ENCODE measurements at regions not wholly inside any gene's neighbourhood (a gene's known extent, or its start where the extent isn't known, plus 50 kb on each side); places are given as distances from the start of the nearest gene placed in this dataset.
A peak's percentile ranks its signal among the peaks of the same experiment; 100 is the strongest.

DNA sequence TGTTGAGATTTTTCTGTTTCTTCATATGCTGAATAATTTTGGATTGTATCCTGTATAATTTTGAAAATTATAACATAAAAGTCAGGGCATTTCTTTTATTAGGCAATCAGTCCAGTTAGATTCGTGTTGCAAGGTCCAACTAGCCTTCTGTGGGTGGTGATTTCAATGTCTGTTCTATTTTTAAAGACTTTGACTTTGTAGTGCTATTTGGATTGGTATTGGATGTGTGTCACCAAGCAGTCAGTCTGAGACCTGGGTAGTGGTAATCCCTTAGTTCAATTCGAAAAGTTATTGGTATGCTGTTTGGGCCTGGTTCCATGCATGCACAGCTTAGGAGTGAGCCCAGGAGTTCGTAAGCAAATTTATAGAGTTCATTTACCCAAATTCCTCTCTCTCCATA is 82.2 kb downstream of the EPDR1 start:
- H2BK12ac ChIP-seq (ENCODE audit: low read length in 2 of 2) = no peak overlapping the region
- 74% methylated on average over 3 of the region's 3 CpGs for WGBS

DNA sequence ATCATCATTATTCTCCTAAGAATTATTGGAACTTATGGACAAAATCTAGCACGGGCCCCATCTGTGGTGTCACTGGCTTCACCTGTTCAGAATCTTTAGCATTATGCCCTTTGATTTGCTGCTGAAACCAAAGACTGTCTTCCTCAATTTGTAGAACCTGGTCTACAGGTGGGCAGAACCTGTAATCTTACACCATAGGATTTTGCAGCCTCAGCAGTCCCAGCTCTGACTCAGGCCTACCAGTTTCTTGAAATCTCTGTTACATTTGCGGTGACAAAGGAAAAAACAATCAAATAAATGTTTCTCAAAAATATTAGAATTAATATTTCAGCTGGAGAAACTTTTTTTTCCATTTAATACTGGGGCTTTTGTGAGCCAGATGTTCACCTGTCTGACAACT is 86.1 kb downstream of the EPDR1 start:
- Histone ChIP-seq H3K18ac (ENCODE audit: low read depth in 1 of 2, low read length in 2 of 2) (no peak overlapping the region), H3K27me3 (ENCODE audit: control insufficient read depth in 1 of 2, insufficient read depth in 1 of 2, low read length in 2 of 2) (no peaks in the 10 kb centered on the region), H2AK5ac (ENCODE audit: low read length, severe bottlenecking) (no peak overlapping the region), H2BK5ac (ENCODE audit: low read depth, low read length, poor library complexity, severe bottlenecking) (no peak overlapping the region), H2BK12ac (ENCODE audit: low read length in 2 of 2) (no peak overlapping the region), H4K8ac (ENCODE audit: low read length) (no peak overlapping the region), H3K4me1 (ENCODE audit: control insufficient read depth, insufficient read depth, low read depth, low read length) (no peaks in the 10 kb centered on the region), H3K4me2 (ENCODE audit: low read length, poor library complexity, severe bottlenecking) (no peak overlapping the region), H3K9ac (ENCODE audit: low read length) (no peak overlapping the region), H4K91ac (ENCODE audit: low read length) (no peak overlapping the region), H3K79me1 (replicated peaks; ENCODE audit: low read length, poor library complexity, severe bottlenecking) (no peaks in the 10 kb centered on the region), H2BK15ac (ENCODE audit: low read depth, poor library complexity, severe bottlenecking) (peak overlapping the region; percentile 23), H2AFZ (ENCODE audit: low read depth, low read length) (no peak overlapping the region), H3K27ac (ENCODE audit: low read length, poor library complexity, severe bottlenecking) (no peak overlapping the region), H2BK120ac (ENCODE audit: low read depth, low read length) (no peak overlapping the region), H3K9me3 (ENCODE audit: control insufficient read depth, low read length) (peaks cover 10% of the 10 kb centered on the region), H3K4ac (ENCODE audit: low read depth in 1 of 2, low read length in 2 of 2) (no peak overlapping the region), H3K4me3 (ENCODE audit: insufficient read depth in 1 of 2, low read depth in 1 of 2, low read length in 2 of 2) (no peak overlapping the region), H3K36me3 (ENCODE audit: control insufficient read depth in 1 of 2, insufficient read depth in 2 of 2, low read depth in 1 of 2, low read length in 2 of 2) (no peaks in the 10 kb centered on the region), H3K23ac (ENCODE audit: low read length in 2 of 2) (no peak overlapping the region), H3K14ac (ENCODE audit: low read length in 2 of 2) (no peak overlapping the region)
- WGBS = 44% methylated on average over 1 of the region's 2 CpGs
- DNase-seq = no peak

More for the DNA sequence above, 82.2 kb downstream of the EPDR1 start:
- H3K27me3 ChIP-seq (ENCODE audit: control insufficient read depth in 1 of 2, insufficient read depth in 1 of 2, low read length in 2 of 2) = no peaks in the 10 kb centered on the region
- no peak overlapping the region for H3K27ac ChIP-seq (ENCODE audit: low read length, poor library complexity, severe bottlenecking)
- no peak overlapping the region for H2BK15ac ChIP-seq (ENCODE audit: low read depth, poor library complexity, severe bottlenecking)
- H3K36me3 ChIP-seq (ENCODE audit: control insufficient read depth in 1 of 2, insufficient read depth in 2 of 2, low read depth in 1 of 2, low read length in 2 of 2) = no peaks in the 10 kb centered on the region
- H3K9ac ChIP-seq (ENCODE audit: low read length) = peak overlapping the region; percentile 4
- no peak overlapping the region for H3K4me2 ChIP-seq (ENCODE audit: low read length, poor library complexity, severe bottlenecking)
- H3K18ac ChIP-seq (ENCODE audit: low read depth in 1 of 2, low read length in 2 of 2) = no peak overlapping the region
- no peak overlapping the region for H4K91ac ChIP-seq (ENCODE audit: low read length)
- DNase-seq = no peak
- H3K4ac ChIP-seq (ENCODE audit: low read depth in 1 of 2, low read length in 2 of 2) = no peak overlapping the region
- no peaks in the 10 kb centered on the region for H3K79me1 ChIP-seq (replicated peaks; ENCODE audit: low read length, poor library complexity, severe bottlenecking)
- H3K23ac ChIP-seq (ENCODE audit: low read length in 2 of 2) = no peak overlapping the region
- no peak overlapping the region for H3K14ac ChIP-seq (ENCODE audit: low read length in 2 of 2)
- no peak overlapping the region for H2BK120ac ChIP-seq (ENCODE audit: low read depth, low read length)
- H2BK5ac ChIP-seq (ENCODE audit: low read depth, low read length, poor library complexity, severe bottlenecking) = no peak overlapping the region
- H3K4me3 ChIP-seq (ENCODE audit: insufficient read depth in 1 of 2, low read depth in 1 of 2, low read length in 2 of 2) = no peak overlapping the region
- H3K9me3 ChIP-seq (ENCODE audit: control insufficient read depth, low read length) = no peaks in the 10 kb centered on the region
- H2AFZ ChIP-seq (ENCODE audit: low read depth, low read length) = no peak overlapping the region
- H3K4me1 ChIP-seq (ENCODE audit: control insufficient read depth, insufficient read depth, low read depth, low read length) = no peaks in the 10 kb centered on the region
- no peak overlapping the region for H2AK5ac ChIP-seq (ENCODE audit: low read length, severe bottlenecking)
- no peak overlapping the region for H4K8ac ChIP-seq (ENCODE audit: low read length)

DNA sequence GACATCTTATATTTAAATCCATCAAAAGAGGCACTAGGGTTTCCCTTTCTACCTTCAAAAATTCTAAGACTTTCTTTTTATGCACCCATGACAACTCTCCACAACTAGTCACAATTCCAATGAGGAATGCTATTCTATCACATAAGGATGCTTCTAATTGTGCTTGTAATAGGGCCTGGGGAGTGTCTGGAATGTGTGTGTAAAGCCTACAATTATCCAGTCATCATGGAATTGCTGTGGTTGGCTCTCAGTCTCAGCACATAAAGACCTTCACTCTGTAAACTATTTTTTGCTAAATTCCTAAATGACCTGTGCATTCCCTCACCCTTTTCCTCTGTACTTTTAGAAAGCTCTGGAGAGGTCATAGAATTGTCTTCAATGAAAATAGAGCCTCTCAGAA is 86.7 kb downstream of the EPDR1 start:
- Histone ChIP-seq H3K9ac (ENCODE audit: low read length) (no peak overlapping the region), H2BK15ac (ENCODE audit: low read depth, poor library complexity, severe bottlenecking) (no peak overlapping the region), H3K4me2 (ENCODE audit: low read length, poor library complexity, severe bottlenecking) (no peak overlapping the region), H3K27me3 (ENCODE audit: control insufficient read depth in 1 of 2, insufficient read depth in 1 of 2, low read length in 2 of 2) (no peaks in the 10 kb centered on the region), H3K4ac (ENCODE audit: low read depth in 1 of 2, low read length in 2 of 2) (no peak overlapping the region), H3K14ac (ENCODE audit: low read length in 2 of 2) (no peak overlapping the region), H4K91ac (ENCODE audit: low read length) (no peak overlapping the region), H3K9me3 (ENCODE audit: control insufficient read depth, low read length) (peaks cover 10% of the 10 kb centered on the region), H4K8ac (ENCODE audit: low read length) (no peak overlapping the region), H3K36me3 (ENCODE audit: control insufficient read depth in 1 of 2, insufficient read depth in 2 of 2, low read depth in 1 of 2, low read length in 2 of 2) (no peaks in the 10 kb centered on the region), H3K27ac (ENCODE audit: low read length, poor library complexity, severe bottlenecking) (no peak overlapping the region), H2AFZ (ENCODE audit: low read depth, low read length) (no peak overlapping the region), H2AK5ac (ENCODE audit: low read length, severe bottlenecking) (no peak overlapping the region), H3K4me1 (ENCODE audit: control insufficient read depth, insufficient read depth, low read depth, low read length) (no peaks in the 10 kb centered on the region), H3K4me3 (ENCODE audit: insufficient read depth in 1 of 2, low read depth in 1 of 2, low read length in 2 of 2) (no peak overlapping the region), H2BK12ac (ENCODE audit: low read length in 2 of 2) (no peak overlapping the region), H3K23ac (ENCODE audit: low read length in 2 of 2) (no peak overlapping the region), H3K18ac (ENCODE audit: low read depth in 1 of 2, low read length in 2 of 2) (no peak overlapping the region), H2BK5ac (ENCODE audit: low read depth, low read length, poor library complexity, severe bottlenecking) (no peak overlapping the region), H3K79me1 (replicated peaks; ENCODE audit: low read length, poor library complexity, severe bottlenecking) (no peaks in the 10 kb centered on the region), H2BK120ac (ENCODE audit: low read depth, low read length) (no peak overlapping the region)
- DNase-seq = no peak

DNA sequence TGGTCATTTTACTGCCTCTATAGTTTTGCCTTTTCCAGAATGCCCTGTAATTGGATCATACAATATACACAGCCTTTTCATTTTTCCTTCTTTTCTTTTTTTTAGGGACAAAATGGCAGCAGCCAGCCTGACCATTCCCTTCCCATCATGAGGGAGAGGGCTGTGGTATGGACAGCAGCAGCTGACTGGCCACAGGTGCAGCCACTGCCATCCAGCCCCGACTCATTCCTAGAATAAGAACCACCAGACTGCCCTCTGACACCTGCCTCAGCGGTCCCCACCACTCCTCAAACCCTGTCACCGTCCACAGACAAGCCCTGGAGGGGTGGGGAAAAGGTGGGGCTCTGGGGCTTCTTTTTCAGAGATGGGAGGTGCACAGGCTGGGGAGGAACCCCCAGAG is 92.8 kb downstream of the EPDR1 start:
- Histone ChIP-seq H4K91ac (ENCODE audit: low read length) (no peak overlapping the region), H3K4ac (ENCODE audit: low read depth in 1 of 2, low read length in 2 of 2) (no peak overlapping the region), H3K9me3 (ENCODE audit: control insufficient read depth, low read length) (peaks cover 10% of the 10 kb centered on the region), H2BK5ac (ENCODE audit: low read depth, low read length, poor library complexity, severe bottlenecking) (no peak overlapping the region), H3K4me3 (ENCODE audit: insufficient read depth in 1 of 2, low read depth in 1 of 2, low read length in 2 of 2) (no peak overlapping the region), H3K4me2 (ENCODE audit: low read length, poor library complexity, severe bottlenecking) (no peak overlapping the region), H3K79me1 (replicated peaks; ENCODE audit: low read length, poor library complexity, severe bottlenecking) (no peaks in the 10 kb centered on the region), H3K18ac (ENCODE audit: low read depth in 1 of 2, low read length in 2 of 2) (no peak overlapping the region), H4K8ac (ENCODE audit: low read length) (no peak overlapping the region), H3K27me3 (ENCODE audit: control insufficient read depth in 1 of 2, insufficient read depth in 1 of 2, low read length in 2 of 2) (no peaks in the 10 kb centered on the region), H2BK12ac (ENCODE audit: low read length in 2 of 2) (no peak overlapping the region), H2BK120ac (ENCODE audit: low read depth, low read length) (no peak overlapping the region), H2AFZ (ENCODE audit: low read depth, low read length) (no peak overlapping the region), H3K14ac (ENCODE audit: low read length in 2 of 2) (no peak overlapping the region), H3K27ac (ENCODE audit: low read length, poor library complexity, severe bottlenecking) (no peak overlapping the region), H2BK15ac (ENCODE audit: low read depth, poor library complexity, severe bottlenecking) (no peak overlapping the region), H3K9ac (ENCODE audit: low read length) (no peak overlapping the region), H3K36me3 (ENCODE audit: control insufficient read depth in 1 of 2, insufficient read depth in 2 of 2, low read depth in 1 of 2, low read length in 2 of 2) (no peaks in the 10 kb centered on the region), H2AK5ac (ENCODE audit: low read length, severe bottlenecking) (no peak overlapping the region), H3K4me1 (ENCODE audit: control insufficient read depth, insufficient read depth, low read depth, low read length) (no peaks in the 10 kb centered on the region), H3K23ac (ENCODE audit: low read length in 2 of 2) (no peak overlapping the region)
- DNase-seq = no peak
- 78% methylated on average over 1 of the region's 3 CpGs for WGBS

Measured in mesenchymal stem cell (in vitro differentiated cells and primary cell).